ENCODE measurements at regions not wholly inside any gene's neighbourhood (a gene's known extent, or its start where the extent isn't known, plus 50 kb on each side); places are given as distances from the start of the nearest gene placed in this dataset.

- no peak for TF ChIP-seq POLR2A (IDR thresholded peaks at IDR 0.05)
- no peak for TF ChIP-seq CTCF (IDR thresholded peaks at IDR 0.05)
- no peaks in the 10 kb centered on the region for H3K36me3 ChIP-seq (ENCODE audit: low read depth, missing control alignments)
- no peak overlapping the region for H3K4me3 ChIP-seq
- H3K27ac ChIP-seq = no peak overlapping the region
- H3K9me3 ChIP-seq = no peaks in the 10 kb centered on the region
- H3K27me3 ChIP-seq = no peaks in the 10 kb centered on the region
- WGBS, 2 donors = 78 to 85% methylated on average over 4 of the region's 4 CpGs
- no peak for DNase-seq
- H3K4me1 ChIP-seq = peaks cover 5% of the 10 kb centered on the region
- intact Hi-C loops (cut with DNase I; ENCODE audit: low total_unique reads) = no loop called here
Observed at GRCh38 chr22:42207918-42208317, 62.5 kb downstream of the TCF20 start.

- WGBS, 2 donors = 93 to 98% methylated on average over 2 of the region's 2 CpGs
- H3K4me1 ChIP-seq = peaks cover 11% of the 10 kb centered on the region
- H3K36me3 ChIP-seq (ENCODE audit: low read depth, missing control alignments) = no peaks in the 10 kb centered on the region
- no peak for DNase-seq
- no peak overlapping the region for H3K27ac ChIP-seq
- H3K4me3 ChIP-seq = no peak overlapping the region
- TF ChIP-seq CTCF (IDR thresholded peaks at IDR 0.05) = no peak
- TF ChIP-seq POLR2A (IDR thresholded peaks at IDR 0.05) = no peak
- no peaks in the 10 kb centered on the region for H3K9me3 ChIP-seq
- intact Hi-C loops (cut with DNase I; ENCODE audit: low total_unique reads) = no loop called here
- H3K27me3 ChIP-seq = no peaks in the 10 kb centered on the region
Observed at GRCh38 chr22:42203609-42204008, 66.8 kb downstream of the TCF20 start.

GRCh38 chr22:42202669-42203068, 67.8 kb downstream of the TCF20 start:
- WGBS, 2 donors = 78 to 83% methylated on average over 6 of the region's 6 CpGs
- no peak for TF ChIP-seq POLR2A (IDR thresholded peaks at IDR 0.05)
- no peak for TF ChIP-seq CTCF (IDR thresholded peaks at IDR 0.05)
- intact Hi-C loops (cut with DNase I; ENCODE audit: low total_unique reads) = no loop called here

GRCh38 chr22:42202048-42202447, 68.4 kb downstream of the TCF20 start:
- TF ChIP-seq CTCF (IDR thresholded peaks at IDR 0.05) (no peak), POLR2A (IDR thresholded peaks at IDR 0.05) (no peak)

More at GRCh38 chr22:42202669-42203068, 67.8 kb downstream of the TCF20 start:
- Histone ChIP-seq H3K27me3 (no peaks in the 10 kb centered on the region), H3K27ac (no peak overlapping the region), H3K4me1 (peaks cover 9% of the 10 kb centered on the region), H3K9me3 (no peaks in the 10 kb centered on the region), H3K36me3 (ENCODE audit: low read depth, missing control alignments) (no peaks in the 10 kb centered on the region), H3K4me3 (no peak overlapping the region)
- DNase-seq = no peak

GRCh38 chr22:42199025-42199424, 68.4 kb upstream of the CYP2D6 start:
- Histone ChIP-seq H3K36me3 (ENCODE audit: low read depth, missing control alignments) (no peaks in the 10 kb centered on the region), H3K4me1 (peaks cover 6% of the 10 kb centered on the region), H3K9me3 (no peaks in the 10 kb centered on the region), H3K4me3 (no peak overlapping the region), H3K27ac (no peak overlapping the region), H3K27me3 (no peaks in the 10 kb centered on the region)
- WGBS, 2 donors = 95 to 96% methylated on average over 5 of the region's 5 CpGs
- intact Hi-C loops (cut with DNase I; ENCODE audit: low total_unique reads) = no loop called here
- no peak for DNase-seq
- no peak for TF ChIP-seq POLR2A (IDR thresholded peaks at IDR 0.05)

More at GRCh38 chr22:42202048-42202447, 68.4 kb downstream of the TCF20 start:
- Histone ChIP-seq H3K27ac (no peak overlapping the region), H3K9me3 (no peaks in the 10 kb centered on the region), H3K4me1 (peaks cover 6% of the 10 kb centered on the region), H3K36me3 (ENCODE audit: low read depth, missing control alignments) (no peaks in the 10 kb centered on the region), H3K27me3 (no peaks in the 10 kb centered on the region), H3K4me3 (no peak overlapping the region)
- DNase-seq = no peak
- 29 to 36% methylated on average over 1 of the region's 1 CpG for WGBS, 2 donors
- intact Hi-C loops (cut with DNase I; ENCODE audit: low total_unique reads) = no loop called here
